ENCODE measurements at regions not wholly inside any gene's neighbourhood (a gene's known extent, or its start where the extent isn't known, plus 50 kb on each side); places are given as distances from the start of the nearest gene placed in this dataset.
"Not testable (repeated sequence)": the region's sequence is repeated elsewhere in the genome, so short reads cannot be mapped to it uniquely, and the experiment has no call there.

- H3K4me3 ChIP-seq (ENCODE audit: low read depth, low read length) = no peak overlapping the region
- no peaks in the 10 kb centered on the region for H3K27me3 ChIP-seq (ENCODE audit: control insufficient read depth, insufficient read depth, low read length)
- H3K36me3 ChIP-seq (ENCODE audit: control insufficient read depth, insufficient read depth, low read length) = no peaks in the 10 kb centered on the region
- H3K9ac ChIP-seq (ENCODE audit: low read length) = no peak overlapping the region
- no peaks in the 10 kb centered on the region for H3K4me1 ChIP-seq (ENCODE audit: control insufficient read depth, insufficient read depth, low read length)
- no peaks in the 10 kb centered on the region for H3K9me3 ChIP-seq (ENCODE audit: control insufficient read depth, insufficient read depth, low read depth, low read length)
- no peak overlapping the region for H3K27ac ChIP-seq (ENCODE audit: low read depth, low read length)
Measured at GRCh38 chr5:98158440-98158839, 615.0 kb upstream of the RGMB start.

GRCh38 chr5:98163796-98164493 lies 609.5 kb upstream of the RGMB start:
- Histone ChIP-seq H3K27ac (ENCODE audit: low read depth, low read length) (no peak overlapping the region), H3K4me1 (ENCODE audit: control insufficient read depth, insufficient read depth, low read length) (no peaks in the 10 kb centered on the region), H3K9ac (ENCODE audit: low read length) (no peak overlapping the region), H3K27me3 (ENCODE audit: control insufficient read depth, insufficient read depth, low read length) (no peaks in the 10 kb centered on the region), H3K36me3 (ENCODE audit: control insufficient read depth, insufficient read depth, low read length) (no peaks in the 10 kb centered on the region), H3K9me3 (ENCODE audit: control insufficient read depth, insufficient read depth, low read depth, low read length) (no peaks in the 10 kb centered on the region), H3K4me3 (ENCODE audit: low read depth, low read length) (no peak overlapping the region)

GRCh38 chr5:98168871-98169270 lies 604.6 kb upstream of the RGMB start:
- no peaks in the 10 kb centered on the region for H3K4me1 ChIP-seq (ENCODE audit: control insufficient read depth, insufficient read depth, low read length)

DNA sequence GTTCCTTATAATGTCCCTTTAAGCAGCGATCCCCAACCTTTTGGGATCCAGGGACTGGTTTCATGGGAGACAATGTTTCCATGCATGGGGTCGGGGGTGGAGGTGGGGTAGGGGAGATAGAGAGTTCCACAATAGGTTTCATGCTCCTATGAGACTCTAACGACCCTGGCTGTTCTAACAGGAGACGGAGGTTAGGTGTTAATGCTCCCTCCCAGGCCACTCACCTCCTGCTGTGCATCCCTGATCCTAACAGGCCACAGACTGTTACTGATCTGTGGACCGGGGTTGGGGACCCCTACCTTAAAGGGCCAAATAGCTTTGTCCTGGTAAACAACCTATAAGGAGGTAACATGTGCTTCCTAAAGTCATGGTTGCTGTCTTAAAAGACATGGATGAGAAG lies 602.5 kb upstream of the RGMB start:
- no peaks in the 10 kb centered on the region for H3K9me3 ChIP-seq (ENCODE audit: control insufficient read depth, insufficient read depth, low read depth, low read length)
- H3K27me3 ChIP-seq (ENCODE audit: control insufficient read depth, insufficient read depth, low read length) = no peaks in the 10 kb centered on the region
- no peak overlapping the region for H3K9ac ChIP-seq (ENCODE audit: low read length)
- no peak overlapping the region for H3K27ac ChIP-seq (ENCODE audit: low read depth, low read length)
- no peaks in the 10 kb centered on the region for H3K36me3 ChIP-seq (ENCODE audit: control insufficient read depth, insufficient read depth, low read length)
- no peak overlapping the region for H3K4me3 ChIP-seq (ENCODE audit: low read depth, low read length)
- no peaks in the 10 kb centered on the region for H3K4me1 ChIP-seq (ENCODE audit: control insufficient read depth, insufficient read depth, low read length)

More at GRCh38 chr5:98168871-98169270, 604.6 kb upstream of the RGMB start:
- Histone ChIP-seq H3K27me3 (ENCODE audit: control insufficient read depth, insufficient read depth, low read length) (no peaks in the 10 kb centered on the region), H3K9me3 (ENCODE audit: control insufficient read depth, insufficient read depth, low read depth, low read length) (no peaks in the 10 kb centered on the region), H3K36me3 (ENCODE audit: control insufficient read depth, insufficient read depth, low read length) (no peaks in the 10 kb centered on the region), H3K9ac (ENCODE audit: low read length) (no peak overlapping the region), H3K27ac (ENCODE audit: low read depth, low read length) (no peak overlapping the region), H3K4me3 (ENCODE audit: low read depth, low read length) (no peak overlapping the region)

DNA sequence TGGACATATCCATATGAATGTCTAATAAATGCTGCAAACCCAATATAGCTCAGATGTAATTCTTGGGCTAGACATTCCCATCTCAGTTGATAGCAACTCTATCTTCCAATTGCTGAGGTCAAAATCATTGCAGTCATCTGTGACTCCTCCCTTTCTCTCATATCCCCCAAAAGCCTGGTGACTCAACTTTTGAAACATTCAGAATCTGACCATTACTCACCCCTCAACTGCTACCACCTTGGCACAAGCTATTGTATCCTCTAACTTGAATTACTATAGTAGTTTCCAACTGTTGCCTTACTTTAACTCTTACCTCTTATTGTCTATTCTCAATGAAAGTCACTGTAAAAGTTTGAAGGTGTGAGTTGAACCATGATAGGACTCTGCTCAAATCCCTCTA lies 600.1 kb upstream of the RGMB start:
- Histone ChIP-seq H3K27me3 (ENCODE audit: control insufficient read depth, insufficient read depth, low read length) (no peaks in the 10 kb centered on the region), H3K4me1 (ENCODE audit: control insufficient read depth, insufficient read depth, low read length) (no peaks in the 10 kb centered on the region), H3K9ac (ENCODE audit: low read length) (no peak overlapping the region), H3K9me3 (ENCODE audit: control insufficient read depth, insufficient read depth, low read depth, low read length) (no peaks in the 10 kb centered on the region), H3K36me3 (ENCODE audit: control insufficient read depth, insufficient read depth, low read length) (no peaks in the 10 kb centered on the region), H3K4me3 (ENCODE audit: low read depth, low read length) (no peak overlapping the region), H3K27ac (ENCODE audit: low read depth, low read length) (no peak overlapping the region)

- Histone ChIP-seq H3K27me3 (ENCODE audit: control insufficient read depth, insufficient read depth, low read length) (no peaks in the 10 kb centered on the region), H3K4me3 (ENCODE audit: low read depth, low read length) (no peak overlapping the region), H3K36me3 (ENCODE audit: control insufficient read depth, insufficient read depth, low read length) (no peaks in the 10 kb centered on the region), H3K27ac (ENCODE audit: low read depth, low read length) (no peak overlapping the region), H3K9me3 (ENCODE audit: control insufficient read depth, insufficient read depth, low read depth, low read length) (no peaks in the 10 kb centered on the region; the same call in 1 of the 2 replicates), H3K4me1 (ENCODE audit: control insufficient read depth, insufficient read depth, low read length) (no peaks in the 10 kb centered on the region), H3K9ac (ENCODE audit: low read length) (no peak overlapping the region)
Measured at GRCh38 chr5:98175474-98175873, 598.0 kb upstream of the RGMB start.

DNA sequence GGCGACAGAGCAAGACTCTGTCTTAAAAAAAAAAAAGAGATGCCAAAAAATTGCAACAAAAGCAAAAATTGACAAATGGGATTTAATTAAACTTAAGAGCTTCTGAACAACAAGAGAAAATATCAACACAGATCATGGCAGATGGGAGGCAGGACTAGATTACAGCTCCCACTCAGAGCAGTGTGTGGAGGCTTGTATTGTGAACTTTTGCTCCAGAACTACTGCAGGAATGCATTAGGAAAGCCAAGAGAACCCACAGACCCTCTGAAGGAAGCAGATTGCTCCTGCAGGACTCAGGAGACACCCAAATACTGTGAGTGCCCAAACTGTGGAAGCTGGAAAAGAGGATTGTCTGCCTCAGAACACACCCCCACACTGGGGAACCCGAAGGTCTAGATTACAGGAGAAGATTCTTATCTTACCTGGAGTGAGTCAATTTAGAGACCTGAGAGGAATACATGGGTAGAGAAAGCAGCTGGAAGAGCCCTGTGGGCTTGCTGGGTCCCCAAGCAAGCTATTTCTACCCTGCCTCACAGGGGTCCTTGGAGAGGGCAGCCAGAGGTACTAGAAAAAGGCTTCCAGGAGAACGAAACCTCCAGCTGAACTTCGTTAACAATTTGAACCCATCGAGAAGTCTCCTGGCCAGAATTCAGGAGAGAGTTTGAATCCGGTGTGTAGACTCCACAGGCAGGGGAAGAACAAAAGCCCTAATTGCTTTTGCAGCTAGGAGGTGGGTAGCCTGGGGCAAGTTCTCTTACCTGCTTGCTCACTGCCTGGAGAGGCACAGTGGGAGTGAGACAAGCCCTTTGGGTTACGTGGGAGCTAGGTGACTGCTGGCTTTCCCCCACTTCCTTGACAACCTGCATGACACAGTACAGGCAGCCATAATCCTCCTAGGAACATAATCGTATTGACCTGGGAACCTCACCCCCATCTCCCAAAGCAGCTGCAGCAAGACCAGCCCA lies 593.4 kb upstream of the RGMB start:
- no peaks in the 10 kb centered on the region; the same call in 1 of the 2 replicates for H3K9me3 ChIP-seq (ENCODE audit: control insufficient read depth, insufficient read depth, low read depth, low read length)
- no peaks in the 10 kb centered on the region for H3K4me1 ChIP-seq (ENCODE audit: control insufficient read depth, insufficient read depth, low read length)
- H3K27ac ChIP-seq (ENCODE audit: low read depth, low read length) = no peak overlapping the region
- H3K27me3 ChIP-seq (ENCODE audit: control insufficient read depth, insufficient read depth, low read length) = no peaks in the 10 kb centered on the region
- no peak overlapping the region for H3K9ac ChIP-seq (ENCODE audit: low read length)
- H3K36me3 ChIP-seq (ENCODE audit: control insufficient read depth, insufficient read depth, low read length) = no peaks in the 10 kb centered on the region
- no peak overlapping the region for H3K4me3 ChIP-seq (ENCODE audit: low read depth, low read length)

DNA sequence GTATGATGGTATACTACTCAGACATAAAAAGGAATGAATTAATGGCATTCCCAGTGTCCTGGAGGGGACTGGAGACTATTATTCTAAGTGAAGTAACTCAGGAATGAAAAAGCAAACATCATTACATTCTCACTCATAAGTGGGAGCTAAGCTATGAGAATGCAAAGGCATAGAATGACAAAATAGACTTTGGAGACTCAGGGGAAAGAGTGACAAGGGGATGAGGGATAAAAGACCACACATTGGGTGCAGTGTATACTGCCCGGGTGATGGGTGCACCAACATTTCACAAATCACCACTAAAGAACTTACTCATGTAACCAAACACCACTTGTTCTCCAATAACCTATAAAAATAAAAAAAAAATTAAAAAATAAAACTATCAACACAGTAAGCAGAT lies 587.3 kb upstream of the RGMB start:
- Histone ChIP-seq H3K9me3 (ENCODE audit: control insufficient read depth, insufficient read depth, low read depth, low read length) (no peaks in the 10 kb centered on the region; the same call in 1 of the 2 replicates), H3K4me3 (ENCODE audit: low read depth, low read length) (no peak overlapping the region), H3K27ac (ENCODE audit: low read depth, low read length) (no peak overlapping the region), H3K36me3 (ENCODE audit: control insufficient read depth, insufficient read depth, low read length) (no peaks in the 10 kb centered on the region), H3K27me3 (ENCODE audit: control insufficient read depth, insufficient read depth, low read length) (no peaks in the 10 kb centered on the region), H3K4me1 (ENCODE audit: control insufficient read depth, insufficient read depth, low read length) (no peaks in the 10 kb centered on the region), H3K9ac (ENCODE audit: low read length) (no peak overlapping the region)

- H3K27me3 ChIP-seq (ENCODE audit: control insufficient read depth, insufficient read depth, low read length) = no peaks in the 10 kb centered on the region
- H3K27ac ChIP-seq (ENCODE audit: low read depth, low read length) = no peak overlapping the region
- H3K4me1 ChIP-seq (ENCODE audit: control insufficient read depth, insufficient read depth, low read length) = no peaks in the 10 kb centered on the region
- H3K4me3 ChIP-seq (ENCODE audit: low read depth, low read length) = no peak overlapping the region
- H3K36me3 ChIP-seq (ENCODE audit: control insufficient read depth, insufficient read depth, low read length) = no peaks in the 10 kb centered on the region
- H3K9me3 ChIP-seq (ENCODE audit: control insufficient read depth, insufficient read depth, low read depth, low read length) = no peaks in the 10 kb centered on the region
- H3K9ac ChIP-seq (ENCODE audit: low read length) = no peak overlapping the region
Measured at GRCh38 chr5:98187945-98188344, 585.5 kb upstream of the RGMB start.

- H3K36me3 ChIP-seq (ENCODE audit: control insufficient read depth, insufficient read depth, low read length); H3K9me3 ChIP-seq (ENCODE audit: control insufficient read depth, insufficient read depth, low read depth, low read length); H3K4me1 ChIP-seq (ENCODE audit: control insufficient read depth, insufficient read depth, low read length); H3K27me3 ChIP-seq (ENCODE audit: control insufficient read depth, insufficient read depth, low read length); H3K4me3 ChIP-seq (ENCODE audit: low read depth, low read length); H3K9ac ChIP-seq (ENCODE audit: low read length); H3K27ac ChIP-seq (ENCODE audit: low read depth, low read length): not testable (repeated sequence)
Measured at GRCh38 chr5:98190344-98190743, 583.1 kb upstream of the RGMB start.

All from HUES6 (cell line).